HG02642 (cell line): ENCODE measurements at regions not wholly inside any gene's neighbourhood (a gene's known extent, or its start where the extent isn't known, plus 50 kb on each side); places are given as distances from the start of the nearest gene placed in this dataset.

ENCODE experiments used
- ATAC-seq: cut with Tn5 transposase; IDR thresholded peaks from one replicate; pipeline ENCODE4 v1.9.1; 2021; ENCODE audit warnings: mild to moderate bottlenecking; ENCODE audit not compliant: unreplicated experiment, poor library complexity

DNA sequence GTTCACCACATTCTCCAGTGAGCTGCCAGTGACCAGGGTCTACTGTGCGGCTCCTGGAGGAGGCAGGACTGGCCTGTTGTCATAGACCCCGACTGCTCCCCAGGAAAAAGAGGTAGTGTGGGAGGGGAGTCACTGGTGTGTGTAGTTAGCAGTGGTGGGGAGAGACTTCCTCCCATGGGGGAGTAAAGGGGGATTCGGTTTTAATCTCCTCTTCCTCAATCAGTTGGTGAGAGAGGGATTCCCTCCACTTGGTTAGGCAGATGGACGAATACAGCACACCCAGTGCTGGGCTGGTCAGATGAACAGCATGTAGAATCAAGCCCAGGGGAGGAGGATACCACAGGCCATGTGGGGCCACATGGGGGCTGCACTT is 207.6 kb upstream of the S1PR3 start:
- no peak for ATAC-seq

DNA sequence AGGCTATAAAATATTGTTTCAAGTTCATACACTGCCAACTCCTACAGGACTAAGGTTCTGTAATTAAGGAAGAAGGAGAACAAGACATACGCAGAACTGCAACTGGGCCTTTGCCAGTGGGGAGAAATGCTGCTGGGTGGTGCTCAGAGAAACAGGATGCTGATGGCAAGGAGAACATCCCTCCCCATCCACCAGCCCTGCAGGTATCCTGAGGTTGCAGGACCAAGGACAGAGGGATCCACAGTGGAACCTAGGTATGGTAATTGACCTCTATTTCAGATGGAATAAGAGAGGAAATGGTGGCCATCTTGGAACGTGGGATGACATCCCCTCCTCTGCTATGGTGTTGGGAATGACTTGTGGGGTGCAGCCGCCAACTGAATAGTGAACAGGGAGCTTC is 206.3 kb upstream of the S1PR3 start:
- ATAC-seq = no peak

DNA sequence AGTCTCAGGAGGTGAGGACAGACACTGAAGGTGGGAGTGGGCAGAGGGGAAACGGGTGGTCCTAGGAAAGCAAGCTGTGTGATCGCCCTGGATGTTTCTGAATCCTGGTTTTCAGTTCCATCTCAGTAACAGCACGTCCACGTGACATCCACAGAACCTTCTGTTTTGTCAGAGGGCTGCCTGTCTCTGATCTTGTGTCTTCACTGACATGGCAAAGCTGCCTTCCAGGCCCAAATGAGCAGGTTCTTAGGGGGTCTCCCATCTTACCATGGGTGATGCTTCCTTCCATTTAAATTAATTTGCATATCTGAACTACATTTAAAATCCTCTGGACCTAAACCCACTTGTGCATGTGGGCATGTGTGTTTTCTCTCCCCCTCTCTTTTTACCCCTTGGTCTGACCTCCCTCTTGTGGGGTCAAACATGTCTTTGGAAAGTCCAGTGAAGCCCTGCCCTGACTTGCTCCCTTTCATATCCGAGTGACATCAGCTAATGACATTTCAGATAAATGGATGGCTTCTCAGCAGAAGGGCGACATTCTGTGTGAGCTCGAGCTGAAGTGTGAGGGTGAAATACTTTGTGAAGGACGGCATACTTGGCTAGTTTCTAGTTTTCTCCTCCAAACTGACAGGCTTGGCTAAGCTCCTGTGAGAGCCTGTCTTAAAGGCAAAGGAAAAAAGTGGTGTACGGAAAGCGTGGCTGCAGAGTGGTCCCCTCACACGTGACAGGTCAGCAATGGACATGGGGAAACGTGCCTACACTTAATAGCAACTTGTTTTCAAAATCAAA is 204.8 kb upstream of the S1PR3 start:
- no peak for ATAC-seq

DNA sequence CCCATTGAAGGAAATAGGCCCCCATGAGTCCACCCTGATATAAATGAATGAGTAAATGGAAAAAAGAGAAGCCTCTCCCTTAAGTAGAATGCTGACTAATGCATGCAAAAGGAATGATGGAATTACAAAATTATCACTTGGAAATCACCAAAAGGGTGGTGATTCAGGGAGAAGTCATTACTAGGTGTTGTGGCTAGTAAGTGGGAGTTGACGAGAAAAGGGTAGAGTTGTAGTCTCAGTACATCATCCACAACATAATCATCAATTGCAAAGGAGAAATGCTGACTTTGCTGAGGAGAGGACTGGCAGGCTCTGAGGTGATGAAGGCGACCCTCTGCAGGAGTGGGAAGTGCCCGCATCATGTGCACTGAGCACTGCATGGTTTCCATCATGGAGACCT is 201.5 kb upstream of the S1PR3 start:
- no peak for ATAC-seq

DNA sequence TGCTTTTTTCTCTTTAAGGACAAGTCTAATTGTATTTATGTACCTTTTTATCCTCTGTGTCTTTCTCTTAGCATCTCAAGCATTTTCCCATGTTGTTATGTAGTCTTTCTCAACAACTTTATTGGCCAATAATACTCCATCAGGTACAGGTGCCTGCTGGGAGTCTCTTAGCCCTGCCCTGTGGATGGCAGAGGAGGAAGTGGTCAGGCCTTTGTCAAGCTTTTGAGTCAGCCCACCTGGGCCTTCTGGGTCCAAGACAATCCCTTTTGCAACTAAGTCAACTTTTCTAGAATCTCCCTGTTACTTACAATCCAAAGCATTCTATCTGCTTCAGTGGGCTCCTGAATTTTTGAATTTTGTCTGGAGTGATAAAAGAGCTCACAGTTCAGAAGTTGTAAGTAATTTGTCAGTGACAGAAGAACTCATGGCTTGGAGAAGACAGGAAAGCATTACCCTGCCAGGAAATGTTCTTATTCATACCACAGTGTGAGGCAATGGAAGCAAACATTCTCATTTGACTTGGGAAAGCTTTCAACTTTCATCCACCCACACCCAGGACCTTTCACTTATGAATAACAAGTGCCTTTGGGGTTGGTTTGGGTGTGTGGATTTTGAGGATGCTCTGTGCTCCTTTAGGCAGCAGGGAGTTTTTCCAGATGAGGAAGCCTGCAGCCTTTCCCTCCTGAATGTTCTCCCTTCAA is 200.0 kb upstream of the S1PR3 start:
- ATAC-seq = no peak

DNA sequence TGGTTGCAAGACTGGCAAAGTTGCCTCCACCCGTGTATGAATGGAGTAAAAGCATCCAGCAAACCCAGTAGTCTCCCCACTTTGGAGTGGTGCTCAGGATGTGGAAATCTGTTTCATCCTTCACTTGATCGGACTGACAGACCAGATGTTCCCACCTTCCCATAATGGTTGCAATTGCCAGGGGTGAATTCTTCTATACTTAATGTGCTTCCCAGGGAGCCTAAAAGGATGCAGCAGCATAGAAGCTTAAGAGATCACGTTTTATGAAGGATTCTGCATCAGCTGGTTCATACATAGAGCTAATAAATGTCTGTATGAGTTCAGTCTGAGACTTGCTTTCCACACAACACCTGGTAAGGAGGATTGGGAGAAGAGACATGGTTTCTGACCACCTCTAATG is 198.8 kb upstream of the S1PR3 start:
- ATAC-seq = no peak

DNA sequence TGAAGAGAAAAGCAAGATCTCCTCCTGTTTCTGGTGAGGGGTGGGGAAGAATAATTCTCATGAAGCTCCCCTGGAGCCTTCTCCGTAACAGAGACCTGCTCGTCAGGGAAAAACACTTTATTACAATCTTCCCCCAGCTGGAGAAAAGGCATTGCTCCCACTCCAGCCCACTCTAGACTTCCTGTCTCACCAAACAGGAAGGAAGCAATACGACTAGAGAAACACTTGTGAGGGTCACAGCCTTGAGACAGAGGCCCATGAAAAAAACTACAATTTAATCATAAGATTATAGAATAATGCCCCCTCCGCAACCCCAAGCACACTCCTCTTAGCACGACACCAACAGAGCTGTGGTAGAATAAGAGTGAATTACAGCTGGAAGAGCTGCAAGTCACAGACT is 197.2 kb upstream of the S1PR3 start:
- no peak for ATAC-seq

DNA sequence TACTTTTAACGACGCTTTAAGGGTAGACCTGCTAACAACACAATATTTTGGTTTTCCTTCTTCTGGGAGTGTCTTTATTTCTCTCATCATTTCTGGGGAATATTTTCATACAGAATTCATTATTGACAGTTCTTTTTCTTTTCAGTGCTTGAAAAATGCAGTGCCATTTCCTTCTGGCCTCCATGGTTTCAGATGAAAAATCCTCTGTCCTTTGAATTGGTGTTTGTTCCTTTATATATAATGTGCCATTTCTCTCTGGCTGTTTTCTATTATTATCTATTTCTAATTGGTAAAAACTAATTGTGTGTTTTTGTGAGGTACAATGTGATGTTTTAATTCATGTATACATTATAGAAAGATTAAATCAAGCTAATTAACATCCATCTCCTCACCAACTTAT is 194.3 kb upstream of the S1PR3 start:
- no peak for ATAC-seq

DNA sequence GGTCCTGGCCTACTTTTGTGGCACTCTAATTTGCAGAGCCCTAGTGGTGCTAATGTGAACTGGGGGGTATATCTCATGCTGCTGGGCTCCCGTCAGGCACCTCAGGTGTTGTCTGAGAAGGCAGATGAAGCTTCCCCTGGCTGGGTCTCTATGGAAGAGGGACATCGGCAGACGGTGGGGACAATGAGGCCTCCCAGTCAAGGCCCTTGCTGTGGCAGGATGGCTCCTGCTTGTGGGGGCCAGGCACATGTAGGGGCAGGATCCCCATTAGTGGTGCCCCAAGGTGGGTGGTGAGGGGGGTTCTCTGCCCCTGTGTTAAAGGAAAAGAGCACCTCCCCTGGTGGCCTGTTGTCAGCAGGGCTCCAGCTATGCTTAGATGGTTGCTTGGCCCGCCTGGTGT is 192.8 kb upstream of the S1PR3 start:
- no peak for ATAC-seq

DNA sequence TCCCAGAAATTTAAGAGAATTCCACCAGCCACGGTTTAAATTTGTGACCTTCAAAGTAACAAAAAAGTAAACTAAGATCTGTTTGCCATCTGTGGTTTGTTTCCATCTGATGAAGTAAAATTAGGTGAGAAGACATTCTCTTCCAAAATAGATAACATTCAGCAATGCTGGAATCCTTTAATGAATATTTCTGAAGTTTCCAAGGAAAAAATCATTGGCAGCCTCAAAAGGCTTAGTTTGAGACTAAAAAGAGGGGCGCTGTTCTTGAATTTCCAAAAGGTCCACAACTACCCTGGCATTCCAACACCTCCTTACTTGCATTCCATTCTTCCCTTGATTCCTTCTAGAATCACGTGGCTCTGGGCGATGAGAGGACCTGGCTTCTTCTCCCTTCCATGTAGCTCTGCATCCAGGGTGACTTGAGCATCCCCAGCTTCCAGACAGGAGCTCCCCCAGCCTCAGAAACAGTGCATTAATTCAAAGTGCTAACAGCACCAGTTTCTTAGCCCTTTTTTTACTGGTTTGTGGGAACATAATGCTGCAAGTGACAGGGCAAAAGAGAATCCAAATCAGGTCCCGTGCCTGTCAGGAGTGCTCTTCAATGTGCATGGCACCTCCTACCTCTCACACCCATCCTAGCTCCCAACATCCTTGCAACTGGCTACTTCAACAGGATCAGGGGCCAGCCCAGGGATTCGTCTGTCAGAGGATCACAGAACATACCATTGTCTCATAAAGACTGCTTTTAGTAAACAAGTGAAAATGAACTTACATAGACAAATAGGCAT is 191.5 kb upstream of the S1PR3 start:
- ATAC-seq = no peak

DNA sequence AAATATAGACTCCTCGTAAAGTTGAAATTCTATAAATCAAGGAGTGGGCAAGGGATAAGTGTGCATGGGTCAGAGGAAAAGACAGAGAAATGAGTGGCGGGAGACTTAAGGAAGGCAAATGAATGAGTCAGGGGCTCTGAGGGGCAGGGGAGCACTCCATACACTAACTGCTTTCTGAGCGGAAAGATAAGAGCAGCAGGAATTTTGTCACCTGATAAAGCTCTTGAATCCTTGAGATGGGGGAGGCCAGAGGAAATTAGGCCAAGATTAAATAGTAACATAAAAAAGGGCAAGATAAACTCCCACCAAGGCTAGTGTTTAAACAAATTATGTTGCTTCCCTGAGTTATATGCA is 191.0 kb upstream of the S1PR3 start:
- no peak for ATAC-seq

DNA sequence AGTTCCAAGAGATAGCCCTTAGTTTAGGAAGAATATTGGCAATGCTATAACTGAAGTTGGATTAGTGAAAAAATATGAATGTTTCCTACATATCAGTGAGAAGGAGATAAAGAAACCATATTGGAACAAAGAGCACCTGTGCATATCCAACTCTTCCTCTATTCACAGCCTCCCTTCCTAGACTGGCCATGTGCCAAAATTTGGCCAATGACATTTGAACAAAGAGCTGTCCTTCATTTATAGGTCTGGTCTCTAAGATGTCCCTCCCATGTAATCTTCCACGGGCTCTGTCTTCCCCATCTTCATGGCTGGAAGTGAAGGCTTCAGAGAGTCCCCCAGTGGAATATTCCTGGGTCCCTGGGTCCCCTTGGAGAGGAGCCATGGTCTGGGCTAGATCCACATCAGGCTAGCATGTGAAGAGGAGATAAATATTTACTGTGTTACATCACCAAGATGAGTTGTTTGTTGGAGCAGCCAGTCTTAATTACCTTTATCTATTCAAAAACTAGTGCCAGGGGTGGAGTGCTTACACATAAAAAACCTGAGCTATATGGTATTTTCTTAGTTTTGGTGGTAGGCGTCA is 190.0 kb upstream of the S1PR3 start:
- no peak for ATAC-seq

DNA sequence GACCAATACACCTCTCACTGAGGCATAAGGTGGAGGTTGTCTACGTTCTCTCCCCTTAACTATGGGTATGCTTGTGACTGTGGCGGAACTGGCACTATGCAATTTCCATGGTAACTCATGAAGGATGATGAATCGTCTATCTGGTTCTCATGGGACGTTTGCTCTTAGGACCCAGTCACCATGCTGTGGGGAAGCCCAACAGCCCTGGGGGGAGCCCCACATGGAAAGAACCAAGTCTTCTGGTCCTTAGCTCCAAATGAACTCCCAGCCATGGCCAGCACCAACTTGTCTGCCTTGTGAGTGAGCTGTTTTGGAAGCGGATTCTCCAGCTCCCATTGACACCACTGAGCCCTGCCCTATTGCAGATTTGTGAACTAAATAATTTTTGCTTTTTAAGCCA is 188.7 kb upstream of the S1PR3 start:
- ATAC-seq = no peak

DNA sequence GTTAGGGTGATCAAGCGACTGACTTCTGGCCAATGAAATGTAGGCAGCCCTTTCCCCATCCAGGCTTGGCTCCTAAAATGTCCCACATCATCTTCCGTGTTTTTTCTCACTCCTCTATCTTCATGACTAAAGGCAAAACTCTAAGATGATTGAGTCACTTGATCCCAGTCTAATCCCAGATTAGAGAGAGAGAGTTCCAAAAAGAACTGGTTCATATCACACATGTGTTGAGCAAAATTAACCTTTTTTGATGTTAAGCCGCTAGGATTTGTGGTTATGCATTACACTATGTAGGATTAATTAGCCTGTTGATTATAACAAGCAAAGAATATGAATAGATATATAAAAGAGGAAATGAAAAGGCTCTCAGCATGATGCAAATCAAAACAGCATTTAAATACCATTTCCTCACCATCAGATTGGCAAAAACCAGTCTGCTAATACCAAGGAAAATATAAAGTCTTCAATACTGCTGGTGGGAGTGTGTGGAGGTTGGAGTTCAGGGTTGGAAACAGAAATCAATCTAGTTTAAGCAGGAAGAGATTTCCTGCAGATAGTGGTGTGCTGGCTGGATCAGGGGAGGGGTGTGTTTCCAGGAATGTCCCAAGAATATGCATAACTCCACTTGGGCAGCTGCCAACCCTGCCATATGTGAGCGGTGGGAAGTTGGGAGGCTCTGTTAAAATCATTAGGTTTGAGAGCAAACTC is 187.6 kb upstream of the S1PR3 start:
- ATAC-seq = no peak

DNA sequence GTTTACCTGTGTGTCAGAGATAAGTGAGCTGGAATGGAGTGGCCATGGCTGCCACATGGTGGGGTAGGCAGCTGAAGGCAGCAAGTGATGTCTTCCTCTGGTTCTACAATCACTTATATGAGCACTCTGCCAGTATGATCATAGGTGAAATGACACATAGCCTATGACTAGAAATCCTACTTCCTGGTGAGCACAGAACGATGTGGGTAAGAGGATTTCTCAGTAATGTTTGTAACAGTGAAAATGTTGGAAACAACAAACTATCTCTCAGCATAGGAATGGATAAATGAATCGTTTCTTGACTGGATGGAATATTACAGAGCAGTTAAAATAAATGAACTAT is 187.0 kb upstream of the S1PR3 start:
- no peak for ATAC-seq

DNA sequence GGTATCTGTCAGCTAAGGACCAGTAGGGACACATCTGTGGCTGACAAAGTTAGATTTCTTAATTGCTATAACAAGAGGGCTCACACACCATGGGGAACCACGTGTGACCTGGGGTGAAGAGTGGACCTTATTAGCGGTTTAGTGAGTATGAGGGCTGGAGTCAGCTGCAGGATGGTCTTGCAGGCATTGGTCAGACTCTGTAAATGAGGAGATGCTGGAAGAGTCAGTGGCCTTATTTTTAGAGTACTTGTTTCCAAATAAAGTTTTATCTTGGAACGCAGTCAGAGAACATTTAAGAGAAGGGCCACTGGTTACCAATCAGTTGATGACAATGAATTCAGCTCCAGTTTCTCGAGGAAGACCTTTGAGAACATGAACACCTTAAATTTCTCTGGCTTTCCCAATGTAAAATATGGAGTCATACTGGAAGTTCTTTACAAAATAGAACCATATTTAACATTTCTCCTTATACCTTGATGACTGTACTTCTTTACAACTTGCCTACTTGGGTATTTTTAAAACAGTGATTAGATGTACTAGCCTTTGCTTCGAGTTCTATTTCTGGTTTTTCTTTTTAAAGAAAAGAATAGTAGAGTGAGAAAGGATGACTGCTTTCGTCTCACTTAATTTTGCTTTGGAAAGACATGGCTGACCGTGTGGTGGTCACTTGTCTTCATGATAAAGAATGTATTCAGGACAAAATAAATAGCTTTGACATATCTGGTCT is 185.9 kb upstream of the S1PR3 start:
- ATAC-seq = no peak

DNA sequence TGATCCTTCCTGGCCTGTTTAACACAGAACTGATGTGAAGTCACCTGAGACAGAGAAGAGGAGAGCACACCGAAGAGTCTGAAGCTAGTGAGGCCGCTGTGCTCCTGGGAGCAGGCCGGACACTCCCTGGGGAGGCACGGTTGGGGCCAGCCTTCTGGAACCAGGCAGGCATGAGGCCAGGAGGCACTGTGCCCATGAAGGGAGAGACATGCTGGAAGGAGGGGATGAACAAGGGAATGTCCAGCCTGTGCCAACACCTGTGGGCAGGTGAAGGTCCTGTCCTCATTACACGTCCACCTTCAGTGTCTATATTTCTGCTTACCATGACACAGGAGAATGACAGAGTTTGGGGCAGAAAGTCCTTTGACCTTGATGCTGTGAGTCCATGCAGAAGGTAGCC is 183.8 kb upstream of the S1PR3 start:
- no peak for ATAC-seq

DNA sequence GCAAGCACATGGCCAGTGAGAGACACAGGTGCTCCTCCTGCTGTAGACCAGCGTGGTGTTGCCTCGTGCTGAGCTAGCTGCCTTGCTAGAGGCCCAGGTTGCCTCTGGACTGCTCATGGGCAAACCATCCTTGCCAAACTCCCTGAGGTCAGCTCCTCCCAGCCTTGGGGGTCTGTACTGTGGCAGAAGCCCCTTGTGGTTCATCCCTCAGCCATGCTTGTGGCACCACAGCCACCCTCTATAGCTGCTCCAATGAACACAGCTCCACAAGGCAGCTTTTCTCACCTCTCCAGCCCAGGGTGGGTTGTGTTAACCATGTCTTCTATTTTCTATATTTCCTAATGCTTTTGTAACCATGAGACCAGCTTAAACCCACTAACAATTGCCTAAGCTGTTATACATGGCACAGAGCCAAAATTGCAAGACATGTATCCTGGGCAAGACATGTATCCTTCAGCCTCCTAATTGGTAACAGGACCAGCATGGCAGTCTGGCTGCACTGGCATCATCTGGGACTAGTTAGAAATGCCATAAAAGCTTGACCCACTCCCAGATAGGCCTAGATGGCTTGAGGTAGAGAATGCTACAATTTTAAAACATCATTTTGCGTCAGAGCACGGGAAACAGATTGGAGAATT is 183.1 kb upstream of the S1PR3 start:
- no peak for ATAC-seq

DNA sequence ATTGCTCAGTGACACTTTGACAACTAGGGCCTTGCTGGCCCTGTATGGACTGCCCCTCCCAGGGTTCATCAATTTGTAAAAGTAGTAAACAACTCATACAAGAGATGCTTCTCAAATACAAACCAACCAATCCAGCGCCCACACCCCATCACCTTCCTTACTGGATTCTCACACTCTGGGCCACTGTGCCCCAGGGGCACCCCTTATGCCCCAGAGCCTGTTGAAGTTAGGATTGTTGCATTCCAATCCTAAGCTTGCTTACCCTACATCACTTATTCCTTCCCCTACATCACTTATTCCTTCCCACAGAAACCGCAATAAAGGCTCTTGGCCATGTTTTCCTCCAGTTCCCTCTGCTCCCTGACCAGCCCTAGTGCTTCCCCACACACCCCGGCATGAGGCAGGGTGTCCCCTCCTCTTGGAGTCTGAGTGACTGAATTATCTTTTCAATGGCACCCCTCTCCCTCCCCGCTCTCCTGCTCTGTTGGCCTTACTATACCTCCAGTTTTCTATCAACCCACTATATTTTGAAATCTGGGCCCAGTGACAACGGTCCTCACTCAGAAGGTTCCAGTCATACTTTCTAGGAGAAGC is 182.4 kb upstream of the S1PR3 start:
- ATAC-seq = no peak
